G401 (cell line): ENCODE measurements at regions not wholly inside any gene's neighbourhood (a gene's known extent, or its start where the extent isn't known, plus 50 kb on each side); places are given as distances from the start of the nearest gene placed in this dataset.
A peak's percentile ranks its signal among the peaks of the same experiment; 100 is the strongest.
"Not testable (repeated sequence)": the region's sequence is repeated elsewhere in the genome, so short reads cannot be mapped to it uniquely, and the experiment has no call there.

ENCODE experiments used
- DNase-seq: peaks from one replicate; pipeline ENCODE4 v3.0.0-alpha.2; 2015; ENCODE audit warnings: low spot score
- in situ Hi-C: cut with HindIII; loops from 2 replicates; pipeline ENCODE4 v1.10.0; 2016; ENCODE audit warnings: low sequenced_read_pairs, mixed read lengths

- in situ Hi-C loops, result no loop called here
- DNase-seq, result no peak
These were observed 525.5 kb upstream of the AMELY start for GRCh38 chrY:7437086-7437485.

GRCh38 chrY:7433817-7434809, 522.6 kb upstream of the AMELY start:
- in situ Hi-C loops, result no loop called here
- DNase-seq, result no peak

DNA sequence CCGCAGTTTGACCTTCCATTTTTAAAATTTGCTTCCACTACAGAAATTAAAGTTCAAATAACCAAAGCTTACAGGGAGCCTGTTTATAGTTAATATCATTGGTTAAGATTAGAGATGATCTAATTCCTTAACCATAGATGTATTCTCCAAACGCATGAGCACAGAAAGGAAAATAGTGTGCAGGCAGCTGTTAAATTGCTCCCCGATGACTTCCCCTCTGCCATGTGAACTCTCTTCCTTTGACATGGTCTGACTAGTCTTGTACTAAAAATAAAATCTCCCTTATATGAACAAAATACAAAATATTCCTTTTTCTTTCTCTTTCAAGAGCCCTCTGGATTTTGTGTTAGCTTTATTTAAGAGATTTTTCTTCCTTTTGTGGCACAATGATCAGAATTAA, 507.6 kb upstream of the AMELY start:
- in situ Hi-C loops, result no loop called here
- no peak for DNase-seq

DNA sequence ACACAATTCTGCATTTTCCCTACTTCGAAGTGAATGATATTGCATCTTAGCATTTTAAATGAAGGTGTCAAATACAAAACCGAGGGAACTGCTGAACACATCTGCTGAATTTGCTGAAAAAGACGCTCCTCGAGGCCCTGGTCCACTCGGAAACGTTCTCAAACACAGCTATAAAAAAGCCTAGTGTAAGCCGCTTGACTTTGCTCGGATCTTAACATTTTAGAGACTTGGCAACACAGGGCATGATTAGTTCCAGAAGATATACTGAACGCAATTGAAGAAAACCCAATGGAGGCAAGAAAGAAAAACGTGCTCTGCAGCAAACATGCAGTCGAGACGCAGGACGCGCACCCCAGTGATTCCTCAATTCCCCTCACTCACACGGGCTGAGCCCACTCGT, 506.4 kb upstream of the AMELY start:
- in situ Hi-C loops, result no loop called here
- DNase-seq, result no peak

- in situ Hi-C loops, result no loop called here
- DNase-seq, result no peak
These were observed 504.9 kb upstream of the AMELY start for GRCh38 chrY:7416406-7416805.

DNA sequence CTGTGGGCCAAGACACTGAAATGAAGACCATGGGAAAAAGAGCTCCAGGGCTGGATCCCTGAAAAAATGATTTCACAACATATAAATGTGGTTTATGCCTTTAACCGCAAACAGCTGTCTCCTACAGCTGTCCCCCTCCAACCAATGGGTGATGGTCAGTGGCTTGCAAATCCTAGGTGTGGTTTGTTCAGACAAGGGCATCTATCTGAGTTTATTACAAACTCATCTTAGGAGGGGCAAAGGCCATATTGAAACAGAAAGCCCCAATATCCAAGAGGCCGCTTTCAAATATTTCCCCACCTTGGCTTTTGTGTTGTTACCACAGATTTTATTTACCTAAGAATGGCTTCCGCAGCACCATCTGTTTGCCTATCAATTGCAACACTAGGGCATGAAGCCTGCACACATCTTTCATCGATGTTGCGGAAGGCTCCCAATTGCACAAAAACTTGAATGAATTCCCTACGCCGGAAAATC, 503.6 kb upstream of the AMELY start:
- no peak for DNase-seq
- in situ Hi-C loops, result no loop called here

- in situ Hi-C loops, result no loop called here
- no peak for DNase-seq
These were observed 478.5 kb upstream of the AMELY start for GRCh38 chrY:7390056-7390455.

GRCh38 chrY:7382988-7383387, 471.4 kb upstream of the AMELY start:
- DNase-seq, result no peak
- in situ Hi-C loops, result no loop called here

- in situ Hi-C loops, result no loop called here
These were observed 465.5 kb upstream of the AMELY start for GRCh38 chrY:7377091-7377490.

DNA sequence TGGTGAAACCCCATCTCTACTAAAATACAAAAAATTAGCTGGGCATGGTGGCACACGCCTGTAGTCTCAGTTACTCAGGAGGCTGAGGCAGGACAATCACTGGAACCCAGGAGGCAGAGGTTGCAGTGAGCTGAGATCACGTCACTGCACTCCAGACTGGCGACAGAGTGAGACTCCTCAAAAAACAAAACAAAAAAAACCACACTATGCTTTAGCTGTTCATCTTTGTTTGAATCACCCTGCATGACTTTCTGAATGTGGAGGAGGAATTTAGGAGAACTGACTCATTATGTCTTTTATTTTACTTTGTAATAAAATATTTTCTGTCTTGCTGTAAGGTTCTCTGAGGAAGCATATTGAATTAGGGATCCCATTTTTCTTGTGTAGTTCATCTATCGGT, 462.9 kb upstream of the AMELY start:
- DNase-seq, in situ Hi-C loops: not testable (repeated sequence)

More at GRCh38 chrY:7377091-7377490, 465.5 kb upstream of the AMELY start:
- DNase-seq, result no peak

DNA sequence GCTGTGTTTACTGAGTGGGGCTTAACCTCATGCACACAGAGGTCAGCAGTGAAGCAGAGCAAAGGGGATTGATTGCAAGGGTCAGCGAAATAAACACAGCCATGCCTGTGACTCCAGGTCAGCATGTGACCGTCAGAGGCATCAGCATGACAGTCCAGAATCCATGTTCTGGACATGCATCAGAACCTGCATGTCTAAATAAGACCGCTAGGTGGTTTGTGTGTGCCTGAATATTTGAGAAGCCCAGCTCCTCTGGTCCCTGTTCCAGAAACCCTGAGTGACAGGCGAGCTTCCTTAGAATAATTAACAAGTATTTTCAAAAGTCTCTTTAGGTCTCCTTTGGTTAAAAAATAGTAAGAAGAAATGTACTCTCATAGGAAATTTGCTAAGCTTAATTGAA, 460.4 kb upstream of the AMELY start:
- DNase-seq, in situ Hi-C loops: not testable (repeated sequence)

- in situ Hi-C loops, result not testable (repeated sequence)
These were observed 459.5 kb upstream of the AMELY start for GRCh38 chrY:7371026-7371425.

GRCh38 chrY:7359520-7359919, 448.0 kb upstream of the AMELY start:
- in situ Hi-C loops, result no loop called here
- peak; percentile 27 for DNase-seq

More at GRCh38 chrY:7371026-7371425, 459.5 kb upstream of the AMELY start:
- DNase-seq, result not testable (repeated sequence)

DNA sequence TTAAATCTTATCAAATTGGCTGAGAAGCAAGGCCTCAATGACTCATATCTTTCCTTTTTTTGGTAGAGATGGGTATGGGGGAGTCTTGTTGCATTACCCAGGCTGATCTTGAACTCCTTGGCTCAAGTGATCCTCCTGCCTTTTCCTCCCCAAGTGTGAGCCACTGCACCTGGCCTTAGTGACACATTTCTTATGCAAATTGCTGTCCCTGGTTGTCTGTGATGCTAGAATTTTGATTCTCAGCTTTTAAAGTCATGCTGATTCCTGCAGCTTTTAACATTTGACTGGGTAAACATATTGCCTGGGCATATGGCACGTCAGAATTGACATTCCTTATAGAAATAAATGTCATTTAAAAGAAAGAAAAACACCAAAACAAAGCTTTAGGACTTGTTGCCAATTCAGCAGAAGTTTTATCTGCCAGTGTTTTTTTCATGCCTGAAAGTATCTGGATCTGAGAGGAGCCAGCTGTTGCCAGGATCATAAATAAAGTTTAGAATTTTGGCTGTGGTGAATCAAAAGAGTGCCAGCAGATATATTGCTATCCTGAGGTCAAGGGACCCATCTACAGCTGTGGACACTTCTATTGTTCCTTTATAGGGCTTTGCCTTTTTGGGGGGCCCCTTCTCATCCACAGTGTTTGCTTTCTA, 446.7 kb upstream of the AMELY start:
- DNase-seq, result no peak
- in situ Hi-C loops, result no loop called here

GRCh38 chrY:7355891-7356290, 444.3 kb upstream of the AMELY start:
- DNase-seq, in situ Hi-C loops: not testable (repeated sequence)

- peak; percentile 65 for DNase-seq
These were observed 433.1 kb upstream of the AMELY start for GRCh38 chrY:7344661-7345060.

GRCh38 chrY:7343261-7343660, 431.7 kb upstream of the AMELY start:
- in situ Hi-C loops, result no loop called here
- DNase-seq, result no peak

More at GRCh38 chrY:7344661-7345060, 433.1 kb upstream of the AMELY start:
- in situ Hi-C loops, result no loop called here

DNA sequence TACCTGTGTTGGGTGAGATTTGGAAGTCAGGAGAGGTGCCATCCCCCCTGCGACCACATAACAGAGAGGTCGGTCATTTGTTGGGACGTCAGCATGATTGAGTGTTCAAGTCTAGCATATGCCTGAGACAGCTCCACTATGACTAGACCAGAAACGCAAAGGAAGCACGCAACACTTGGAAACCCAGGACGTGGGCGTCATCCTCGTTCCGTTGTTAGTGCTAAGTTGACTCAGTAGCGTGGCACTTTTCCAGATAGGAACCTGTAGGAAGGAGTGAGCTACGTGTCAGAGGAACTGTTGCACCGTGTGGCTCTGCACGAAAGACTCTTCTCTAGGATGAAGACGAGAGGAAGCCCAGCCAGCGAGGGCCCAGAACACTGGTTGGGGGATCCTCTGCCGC, 431.2 kb upstream of the AMELY start:
- DNase-seq, in situ Hi-C loops: not testable (repeated sequence)

DNA sequence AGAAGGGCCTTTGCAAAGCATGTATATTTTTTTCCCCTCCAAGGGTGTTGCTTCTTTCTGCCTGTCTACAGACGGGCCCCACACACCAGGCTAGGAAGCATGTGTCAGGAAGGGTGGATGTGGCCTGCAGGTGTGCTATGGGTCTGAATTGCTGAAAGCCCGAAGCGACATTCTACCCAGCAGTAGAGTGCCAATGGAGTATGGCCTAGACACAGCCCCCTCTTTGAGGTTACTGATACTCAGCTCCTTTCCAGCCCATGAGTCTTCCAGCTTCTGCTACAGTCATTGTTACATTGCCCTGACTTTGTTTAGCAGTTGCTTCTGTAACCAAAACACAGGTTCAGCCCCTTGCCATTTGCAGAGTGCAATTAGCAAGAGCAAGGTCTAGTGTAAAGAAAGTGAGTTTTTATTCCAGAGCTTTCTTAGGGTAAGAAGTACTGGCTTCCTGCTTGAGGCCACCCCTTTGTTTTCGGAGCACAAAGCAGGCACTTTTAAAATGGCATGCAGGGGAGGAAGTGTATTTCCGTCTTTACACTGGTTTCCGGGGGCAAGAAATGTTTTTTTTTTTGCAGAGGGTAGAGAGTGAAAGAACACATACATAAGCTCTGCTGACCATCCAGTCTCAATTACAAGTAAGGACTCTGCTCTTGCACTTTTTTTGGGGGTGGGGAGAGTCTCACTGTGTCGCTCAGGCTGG, 428.0 kb upstream of the AMELY start:
- DNase-seq, result no peak
- in situ Hi-C loops, result no loop called here
